NT2/D1 (cell line): ENCODE measurements at regions not wholly inside any gene's neighbourhood (a gene's known extent, or its start where the extent isn't known, plus 50 kb on each side); places are given as distances from the start of the nearest gene placed in this dataset.

Experiments used
- DNase-seq: peaks from one replicate; pipeline ENCODE4 v3.0.0-alpha.2; 2011; ENCODE audit warnings: low read depth, low spot score
- H3K27me3 ChIP-seq: 2 replicates; pipeline ENCODE4 v1.6.0; 2011; ENCODE audit warnings: mild to moderate bottlenecking; ENCODE audit not compliant: insufficient read length, insufficient read depth
- H3K36me3 ChIP-seq: 2 replicates; pipeline ENCODE4 v1.6.1; 2011; ENCODE audit warnings: mild to moderate bottlenecking, low read length, mixed read lengths; ENCODE audit not compliant: insufficient read depth, insufficient read length
- H3K4me1 ChIP-seq: 2 replicates; pipeline ENCODE4 v1.5.1; 2011; ENCODE audit not compliant: insufficient read depth, insufficient read length
- H3K4me3 ChIP-seq: 2 replicates; pipeline ENCODE4 v1.5.1; 2011; ENCODE audit warnings: low read depth; ENCODE audit not compliant: insufficient read length
- H3K9ac ChIP-seq: 2 replicates; pipeline ENCODE4 v1.6.0; 2011; ENCODE audit warnings: low read depth; ENCODE audit not compliant: insufficient read length
- H3K9me3 ChIP-seq: 2 replicates; pipeline ENCODE4 v1.5.1; 2011; ENCODE audit warnings: mild to moderate bottlenecking, low read length; ENCODE audit not compliant: insufficient read depth
- SUZ12 ChIP-seq: IDR thresholded peaks from 2 replicates; pipeline ENCODE4 v1.6.1; 2011; ENCODE audit not compliant: insufficient read length, insufficient read depth; ENCODE audit errors: extremely low read depth
- YY1 ChIP-seq: IDR thresholded peaks from 2 replicates; pipeline ENCODE4 v1.6.1; 2011; ENCODE audit not compliant: insufficient read length, insufficient read depth
- ZNF274 ChIP-seq: IDR thresholded peaks from 2 replicates; pipeline ENCODE4 v1.6.1; 2011; ENCODE audit warnings: mild to moderate bottlenecking, low read depth, low read length

GRCh38 chr4:137656661-137657060 lies 124.4 kb upstream of the PCDH18 start:
- peaks cover 3% of the 10 kb centered on the region; the same call in 1 of the 2 replicates for H3K9me3 ChIP-seq
- no peaks in the 10 kb centered on the region for H3K27me3 ChIP-seq
- no peak for DNase-seq
- no peaks in the 10 kb centered on the region for H3K4me1 ChIP-seq
- TF ChIP-seq ZNF274 (no peak), YY1 (no peak), SUZ12 (no peak)
- no peaks in the 10 kb centered on the region for H3K36me3 ChIP-seq
- H3K9ac ChIP-seq: no peak overlapping the region
- no peak overlapping the region for H3K4me3 ChIP-seq

GRCh38 chr4:137655302-137655701 lies 123.0 kb upstream of the PCDH18 start:
- Histone ChIP-seq H3K4me1 (no peaks in the 10 kb centered on the region), H3K9ac (no peak overlapping the region), H3K9me3 (no peaks in the 10 kb centered on the region), H3K36me3 (no peaks in the 10 kb centered on the region), H3K4me3 (no peak overlapping the region), H3K27me3 (no peaks in the 10 kb centered on the region)
- DNase-seq: no peak
- TF ChIP-seq SUZ12 (no peak), YY1 (no peak), ZNF274 (no peak)

- TF ChIP-seq ZNF274: no peak
- no peak for TF ChIP-seq SUZ12
- TF ChIP-seq YY1: no peak
- no peak for DNase-seq
- Histone ChIP-seq H3K9ac (no peak overlapping the region), H3K4me3 (no peak overlapping the region), H3K27me3 (no peaks in the 10 kb centered on the region), H3K4me1 (no peaks in the 10 kb centered on the region), H3K36me3 (no peaks in the 10 kb centered on the region), H3K9me3 (no peaks in the 10 kb centered on the region)
These were observed 118.8 kb upstream of the PCDH18 start for GRCh38 chr4:137651128-137651527.

- Histone ChIP-seq H3K27me3 (no peaks in the 10 kb centered on the region), H3K4me3 (no peak overlapping the region), H3K36me3 (no peaks in the 10 kb centered on the region), H3K9me3 (no peaks in the 10 kb centered on the region), H3K9ac (no peak overlapping the region), H3K4me1 (no peaks in the 10 kb centered on the region)
- DNase-seq: no peak
- no peak for TF ChIP-seq YY1
- TF ChIP-seq ZNF274: no peak
- no peak for TF ChIP-seq SUZ12
These were observed 117.6 kb upstream of the PCDH18 start for GRCh38 chr4:137649711-137650450.

GRCh38 chr4:137648531-137648930 lies 116.2 kb upstream of the PCDH18 start:
- H3K4me1 ChIP-seq: no peaks in the 10 kb centered on the region

GRCh38 chr4:137647375-137647774 lies 115.1 kb upstream of the PCDH18 start:
- Histone ChIP-seq H3K4me3 (no peak overlapping the region), H3K4me1 (no peaks in the 10 kb centered on the region), H3K36me3 (no peaks in the 10 kb centered on the region), H3K27me3 (no peaks in the 10 kb centered on the region), H3K9ac (no peak overlapping the region), H3K9me3 (no peaks in the 10 kb centered on the region)
- no peak for DNase-seq
- TF ChIP-seq YY1 (no peak), ZNF274 (no peak), SUZ12 (no peak)

More at GRCh38 chr4:137648531-137648930, 116.2 kb upstream of the PCDH18 start:
- Histone ChIP-seq H3K9me3 (no peaks in the 10 kb centered on the region), H3K9ac (no peak overlapping the region), H3K4me3 (no peak overlapping the region), H3K27me3 (no peaks in the 10 kb centered on the region), H3K36me3 (no peaks in the 10 kb centered on the region)
- no peak for DNase-seq
- TF ChIP-seq ZNF274 (no peak), SUZ12 (no peak), YY1 (no peak)

- H3K4me3 ChIP-seq: no peak overlapping the region
- no peak for TF ChIP-seq SUZ12
- no peak for TF ChIP-seq ZNF274
- TF ChIP-seq YY1: no peak
- DNase-seq: no peak
- H3K4me1 ChIP-seq: no peaks in the 10 kb centered on the region
- no peaks in the 10 kb centered on the region for H3K36me3 ChIP-seq
- H3K9me3 ChIP-seq: no peaks in the 10 kb centered on the region
- H3K9ac ChIP-seq: no peak overlapping the region
- H3K27me3 ChIP-seq: no peaks in the 10 kb centered on the region
These were observed 111.9 kb upstream of the PCDH18 start for GRCh38 chr4:137644201-137644600.
